HEK293 (cell line): ENCODE measurements at regions not wholly inside any gene's neighbourhood (a gene's known extent, or its start where the extent isn't known, plus 50 kb on each side); places are given as distances from the start of the nearest gene placed in this dataset.

Experiments
- CTCF ChIA-PET: fragments of 350-600 bp; formaldehyde crosslinking; extraction: SDS; loops from one replicate; lab custom pipeline; 2021; ENCODE audit warnings: antibody characterized with exemption; lab: Yijun Ruan, JAX
- POLR2A ChIA-PET: fragments of 300-600 bp; formaldehyde crosslinking; extraction: SDS; loops from one replicate; lab custom pipeline; 2020; ENCODE audit warnings: antibody characterized with exemption, inconsistent platforms; lab: Yijun Ruan, JAX
- H3K27ac ChIP-seq: fragments of 200-500 bp; sonication (Bioruptor generic); 2 replicates; pipeline ENCODE4 v1.5.1; 2014; ENCODE audit warnings: low read depth, low read length, control low read depth, inconsistent platforms; ENCODE audit errors: extremely low read depth
- H3K36me3 ChIP-seq, 2 experiments: fragments of 200-500 bp in 1 of 2; sonication (Bioruptor generic) in 1 of 2; 1 replicate in 1 of 2; 2 replicates in 1 of 2; pipeline ENCODE4 v1.5.1; 2014 to 2017; ENCODE audit warnings: inconsistent platforms in 2 of 2, low read length in 2 of 2; ENCODE audit not compliant: control insufficient read depth in 2 of 2, insufficient read depth in 1 of 2
- H3K4me1 ChIP-seq: fragments of 200-500 bp; sonication (Bioruptor generic); 2 replicates; pipeline ENCODE4 v1.5.1; 2014; ENCODE audit warnings: mild to moderate bottlenecking, low read length, inconsistent platforms; ENCODE audit not compliant: control insufficient read depth, insufficient read depth
- H3K4me3 ChIP-seq: 2 replicates; pipeline ENCODE4 v1.5.1; 2011; ENCODE audit warnings: low read depth, mild to moderate bottlenecking, control low read depth, low read length, moderate library complexity
- H3K9me3 ChIP-seq: fragments of 200-500 bp; sonication (Bioruptor generic); 2 replicates; pipeline ENCODE4 v1.5.1; 2014; ENCODE audit warnings: low read depth, low read length, inconsistent platforms; ENCODE audit not compliant: control insufficient read depth, insufficient read depth
- ELK4 ChIP-seq: IDR thresholded peaks from 2 replicates; pipeline ENCODE4 v1.6.1; 2011; ENCODE audit warnings: mild to moderate bottlenecking, low read depth, low read length, borderline replicate concordance
- IKZF3 ChIP-seq: fragments of 450-650 bp; IDR thresholded peaks from 2 replicates; pipeline ENCODE4 v1.5.0; 2018; ENCODE audit warnings: missing biosample characterization, mild to moderate bottlenecking, missing genetic modification characterization, moderate library complexity
- PRDM10 ChIP-seq: fragments of 450-650 bp; formaldehyde crosslinking; IDR thresholded peaks from 2 replicates; pipeline ENCODE4 v1.5.1; 2016; ENCODE audit warnings: missing biosample characterization, missing genetic modification characterization
- SP7 ChIP-seq: fragments of 450-650 bp; formaldehyde crosslinking; IDR thresholded peaks from 2 replicates; pipeline ENCODE4 v1.5.1; 2016; ENCODE audit warnings: missing biosample characterization, missing genetic modification characterization
- YY1 ChIP-seq: fragments of 450-650 bp; formaldehyde crosslinking; IDR thresholded peaks from 2 replicates; pipeline ENCODE4 v1.5.1; 2018; ENCODE audit warnings: missing biosample characterization, missing genetic modification characterization
- ZBTB1 ChIP-seq: fragments of 450-650 bp; formaldehyde crosslinking; IDR thresholded peaks from 2 replicates; pipeline ENCODE4 v1.5.1; 2016; ENCODE audit warnings: missing biosample characterization, missing genetic modification characterization
- ZBTB21 ChIP-seq: fragments of 450-650 bp; formaldehyde crosslinking; IDR thresholded peaks from 2 replicates; pipeline ENCODE4 v1.5.1; 2017; ENCODE audit warnings: missing biosample characterization, missing genetic modification characterization
- ZFHX2 ChIP-seq: fragments of 450-650 bp; formaldehyde crosslinking; conservative IDR thresholded peaks from 2 replicates; pipeline ENCODE4 v1.5.1; 2016; ENCODE audit warnings: missing biosample characterization, missing genetic modification characterization
- ZFP69B ChIP-seq: fragments of 450-650 bp; formaldehyde crosslinking; IDR thresholded peaks from 2 replicates; pipeline ENCODE4 v1.5.1; 2016; ENCODE audit warnings: missing biosample characterization, missing genetic modification characterization
- ZNF148 ChIP-seq: fragments of 450-650 bp; formaldehyde crosslinking; IDR thresholded peaks from 2 replicates; pipeline ENCODE4 v1.5.0; 2017; ENCODE audit warnings: missing biosample characterization, missing genetic modification characterization, borderline replicate concordance
- ZNF239 ChIP-seq: fragments of 450-650 bp; formaldehyde crosslinking; IDR thresholded peaks from 2 replicates; pipeline ENCODE4 v1.5.1; 2016; ENCODE audit warnings: missing biosample characterization, missing genetic modification characterization
- ZNF350 ChIP-seq: fragments of 450-650 bp; formaldehyde crosslinking; IDR thresholded peaks from 2 replicates; pipeline ENCODE4 v1.5.0; 2017; ENCODE audit warnings: missing biosample characterization, mild to moderate bottlenecking, missing genetic modification characterization
- ZNF544 ChIP-seq: fragments of 450-650 bp; formaldehyde crosslinking; IDR thresholded peaks from 2 replicates; pipeline ENCODE4 v1.5.0; 2017; ENCODE audit warnings: missing biosample characterization, missing genetic modification characterization
- TF ChIP-seq, protein P1 (sequence below): fragments of 450-650 bp; formaldehyde crosslinking; conservative IDR thresholded peaks from 2 replicates; pipeline ENCODE4 v1.5.1; 2016; ENCODE audit warnings: low read depth, missing biosample characterization, missing genetic modification characterization
- TF ChIP-seq, protein P2 (sequence below): fragments of 450-650 bp; formaldehyde crosslinking; IDR thresholded peaks from 2 replicates; pipeline ENCODE4 v1.5.1; 2016; ENCODE audit warnings: missing biosample characterization, missing genetic modification characterization
- TF ChIP-seq, protein P3 (sequence below): fragments of 450-650 bp; formaldehyde crosslinking; IDR thresholded peaks from 2 replicates; pipeline ENCODE4 v1.5.1; 2016; ENCODE audit warnings: missing biosample characterization, missing genetic modification characterization
- TF ChIP-seq, protein P4 (sequence below): fragments of 450-650 bp; formaldehyde crosslinking; IDR thresholded peaks from 2 replicates; pipeline ENCODE4 v1.5.1; 2017; ENCODE audit warnings: missing biosample characterization, missing genetic modification characterization

GRCh38 chr18:22791310-22791610, 141.9 kb upstream of the RBBP8 start (continued):
- no peak for TF ChIP-seq ZNF148 (tag by site-specific recombination)
- no peak for TF ChIP-seq ZNF350 (tag by site-specific recombination)
- TF ChIP-seq, protein P1, sequence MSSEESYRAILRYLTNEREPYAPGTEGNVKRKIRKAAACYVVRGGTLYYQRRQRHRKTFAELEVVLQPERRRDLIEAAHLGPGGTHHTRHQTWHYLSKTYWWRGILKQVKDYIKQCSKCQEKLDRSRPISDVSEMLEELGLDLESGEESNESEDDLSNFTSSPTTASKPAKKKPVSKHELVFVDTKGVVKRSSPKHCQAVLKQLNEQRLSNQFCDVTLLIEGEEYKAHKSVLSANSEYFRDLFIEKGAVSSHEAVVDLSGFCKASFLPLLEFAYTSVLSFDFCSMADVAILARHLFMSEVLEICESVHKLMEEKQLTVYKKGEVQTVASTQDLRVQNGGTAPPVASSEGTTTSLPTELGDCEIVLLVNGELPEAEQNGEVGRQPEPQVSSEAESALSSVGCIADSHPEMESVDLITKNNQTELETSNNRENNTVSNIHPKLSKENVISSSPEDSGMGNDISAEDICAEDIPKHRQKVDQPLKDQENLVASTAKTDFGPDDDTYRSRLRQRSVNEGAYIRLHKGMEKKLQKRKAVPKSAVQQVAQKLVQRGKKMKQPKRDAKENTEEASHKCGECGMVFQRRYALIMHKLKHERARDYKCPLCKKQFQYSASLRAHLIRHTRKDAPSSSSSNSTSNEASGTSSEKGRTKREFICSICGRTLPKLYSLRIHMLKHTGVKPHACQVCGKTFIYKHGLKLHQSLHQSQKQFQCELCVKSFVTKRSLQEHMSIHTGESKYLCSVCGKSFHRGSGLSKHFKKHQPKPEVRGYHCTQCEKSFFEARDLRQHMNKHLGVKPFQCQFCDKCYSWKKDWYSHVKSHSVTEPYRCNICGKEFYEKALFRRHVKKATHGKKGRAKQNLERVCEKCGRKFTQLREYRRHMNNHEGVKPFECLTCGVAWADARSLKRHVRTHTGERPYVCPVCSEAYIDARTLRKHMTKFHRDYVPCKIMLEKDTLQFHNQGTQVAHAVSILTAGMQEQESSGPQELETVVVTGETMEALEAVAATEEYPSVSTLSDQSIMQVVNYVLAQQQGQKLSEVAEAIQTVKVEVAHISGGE (tag by site-specific recombination) = no peak
- TF ChIP-seq, protein P2, sequence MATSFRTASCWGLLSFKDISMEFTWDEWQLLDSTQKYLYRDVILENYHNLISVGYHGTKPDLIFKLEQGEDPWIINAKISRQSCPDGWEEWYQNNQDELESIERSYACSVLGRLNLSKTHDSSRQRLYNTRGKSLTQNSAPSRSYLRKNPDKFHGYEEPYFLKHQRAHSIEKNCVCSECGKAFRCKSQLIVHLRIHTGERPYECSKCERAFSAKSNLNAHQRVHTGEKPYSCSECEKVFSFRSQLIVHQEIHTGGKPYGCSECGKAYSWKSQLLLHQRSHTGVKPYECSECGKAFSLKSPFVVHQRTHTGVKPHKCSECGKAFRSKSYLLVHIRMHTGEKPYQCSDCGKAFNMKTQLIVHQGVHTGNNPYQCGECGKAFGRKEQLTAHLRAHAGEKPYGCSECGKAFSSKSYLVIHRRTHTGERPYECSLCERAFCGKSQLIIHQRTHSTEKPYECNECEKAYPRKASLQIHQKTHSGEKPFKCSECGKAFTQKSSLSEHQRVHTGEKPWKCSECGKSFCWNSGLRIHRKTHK (tag by site-specific recombination) = no peak
- no peak for TF ChIP-seq IKZF3 (tag by site-specific recombination)
- no peak for TF ChIP-seq ZBTB1 (tag by site-specific recombination)
- TF ChIP-seq, protein P3, sequence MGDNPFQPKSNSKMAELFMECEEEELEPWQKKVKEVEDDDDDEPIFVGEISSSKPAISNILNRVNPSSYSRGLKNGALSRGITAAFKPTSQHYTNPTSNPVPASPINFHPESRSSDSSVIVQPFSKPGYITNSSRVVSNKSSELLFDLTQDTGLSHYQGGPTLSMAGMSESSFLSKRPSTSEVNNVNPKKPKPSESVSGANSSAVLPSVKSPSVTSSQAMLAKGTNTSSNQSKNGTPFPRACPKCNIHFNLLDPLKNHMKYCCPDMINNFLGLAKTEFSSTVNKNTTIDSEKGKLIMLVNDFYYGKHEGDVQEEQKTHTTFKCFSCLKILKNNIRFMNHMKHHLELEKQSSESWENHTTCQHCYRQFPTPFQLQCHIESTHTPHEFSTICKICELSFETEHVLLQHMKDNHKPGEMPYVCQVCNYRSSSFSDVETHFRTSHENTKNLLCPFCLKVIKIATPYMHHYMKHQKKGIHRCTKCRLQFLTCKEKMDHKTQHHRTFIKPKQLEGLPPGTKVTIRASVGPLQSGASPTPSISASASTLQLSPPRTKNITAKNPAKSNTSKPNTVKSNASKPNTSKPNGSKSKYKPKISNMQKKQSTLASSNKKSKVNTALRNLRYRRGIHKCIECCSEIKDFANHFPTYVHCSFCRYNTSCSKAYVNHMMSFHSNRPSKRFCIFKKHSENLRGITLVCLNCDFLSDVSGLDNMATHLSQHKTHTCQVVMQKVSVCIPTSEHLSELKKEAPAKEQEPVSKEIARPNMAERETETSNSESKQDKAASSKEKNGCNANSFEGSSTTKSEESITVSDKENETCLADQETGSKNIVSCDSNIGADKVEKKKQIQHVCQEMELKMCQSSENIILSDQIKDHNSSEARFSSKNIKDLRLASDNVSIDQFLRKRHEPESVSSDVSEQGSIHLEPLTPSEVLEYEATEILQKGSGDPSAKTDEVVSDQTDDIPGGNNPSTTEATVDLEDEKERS (tag by site-specific recombination) = no peak
- TF ChIP-seq ZNF544 (tag by site-specific recombination) = no peak

DNA sequence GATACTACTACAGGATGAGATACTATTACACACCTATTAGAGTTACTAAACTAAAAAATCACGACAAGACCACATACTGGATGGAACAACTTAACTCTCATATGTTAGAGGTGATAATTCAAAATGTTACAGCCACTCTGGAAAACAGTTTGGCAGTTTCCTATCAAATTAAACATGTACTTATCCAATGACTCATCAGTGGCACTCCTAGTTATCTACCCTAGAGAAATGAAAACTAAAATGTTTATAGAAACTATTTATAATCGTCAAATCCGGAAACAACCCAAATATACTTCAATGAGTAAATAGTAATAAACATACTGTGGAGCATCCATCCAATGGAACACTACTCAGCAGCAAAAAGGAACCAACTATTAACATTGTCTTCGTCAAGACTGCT, 137.0 kb upstream of the RBBP8 start:
- TF ChIP-seq ZBTB21 (tag by site-specific recombination) (no peak), PRDM10 (peak; percentile 31; the same call in 1 of the 2 replicates), ZFHX2 (no peak), ELK4 (no peak), ZNF239 (tag by site-specific recombination) (no peak), YY1 (tag by site-specific recombination) (no peak), ZFP69B (tag by site-specific recombination) (no peak), SP7 (tag by site-specific recombination) (peak; percentile 57)
- TF ChIP-seq, protein P4, sequence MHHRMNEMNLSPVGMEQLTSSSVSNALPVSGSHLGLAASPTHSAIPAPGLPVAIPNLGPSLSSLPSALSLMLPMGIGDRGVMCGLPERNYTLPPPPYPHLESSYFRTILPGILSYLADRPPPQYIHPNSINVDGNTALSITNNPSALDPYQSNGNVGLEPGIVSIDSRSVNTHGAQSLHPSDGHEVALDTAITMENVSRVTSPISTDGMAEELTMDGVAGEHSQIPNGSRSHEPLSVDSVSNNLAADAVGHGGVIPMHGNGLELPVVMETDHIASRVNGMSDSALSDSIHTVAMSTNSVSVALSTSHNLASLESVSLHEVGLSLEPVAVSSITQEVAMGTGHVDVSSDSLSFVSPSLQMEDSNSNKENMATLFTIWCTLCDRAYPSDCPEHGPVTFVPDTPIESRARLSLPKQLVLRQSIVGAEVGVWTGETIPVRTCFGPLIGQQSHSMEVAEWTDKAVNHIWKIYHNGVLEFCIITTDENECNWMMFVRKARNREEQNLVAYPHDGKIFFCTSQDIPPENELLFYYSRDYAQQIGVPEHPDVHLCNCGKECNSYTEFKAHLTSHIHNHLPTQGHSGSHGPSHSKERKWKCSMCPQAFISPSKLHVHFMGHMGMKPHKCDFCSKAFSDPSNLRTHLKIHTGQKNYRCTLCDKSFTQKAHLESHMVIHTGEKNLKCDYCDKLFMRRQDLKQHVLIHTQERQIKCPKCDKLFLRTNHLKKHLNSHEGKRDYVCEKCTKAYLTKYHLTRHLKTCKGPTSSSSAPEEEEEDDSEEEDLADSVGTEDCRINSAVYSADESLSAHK (tag by site-specific recombination) = 0 out of 2 replicates have a peak, but pooled peaks have one; percentile 21
- Histone ChIP-seq H3K36me3 (no peaks in the 10 kb centered on the region), H3K27ac (no peak overlapping the region), H3K4me1 (0 out of 2 replicates have a peak, but pooled peaks cover 4% of the 10 kb centered on the region), H3K9me3 (no peaks in the 10 kb centered on the region), H3K4me3 (no peak overlapping the region)
- POLR2A ChIA-PET = interaction anchor here (0.6 kb wide), 1 partner anchor 552 kb away, joined by 5 read pairs; no protein-coding TSS in a partner anchor
- CTCF ChIA-PET = interaction anchor here (0.7 kb wide), 1 partner anchor 72 kb away, joined by 3 read pairs; no protein-coding TSS in a partner anchor
